Stimulated activated CD4-positive, alpha-beta T cell treated with anti-CD3 and anti-CD28 coated beads, Interleukin-1b, Interleukin-23, amount 100 ng/mL, for 24 hours (primary cell): ENCODE measurements at regions not wholly inside any gene's neighbourhood (a gene's known extent, or its start where the extent isn't known, plus 50 kb on each side); places are given as distances from the start of the nearest gene placed in this dataset.

Experiments
- DNase-seq, 4 experiments: peaks; one replicate each; pipeline ENCODE4 v3.0.0-alpha.2; 2020; ENCODE audit warnings: low read depth in 4 of 4, low spot score in 1 of 4

DNA sequence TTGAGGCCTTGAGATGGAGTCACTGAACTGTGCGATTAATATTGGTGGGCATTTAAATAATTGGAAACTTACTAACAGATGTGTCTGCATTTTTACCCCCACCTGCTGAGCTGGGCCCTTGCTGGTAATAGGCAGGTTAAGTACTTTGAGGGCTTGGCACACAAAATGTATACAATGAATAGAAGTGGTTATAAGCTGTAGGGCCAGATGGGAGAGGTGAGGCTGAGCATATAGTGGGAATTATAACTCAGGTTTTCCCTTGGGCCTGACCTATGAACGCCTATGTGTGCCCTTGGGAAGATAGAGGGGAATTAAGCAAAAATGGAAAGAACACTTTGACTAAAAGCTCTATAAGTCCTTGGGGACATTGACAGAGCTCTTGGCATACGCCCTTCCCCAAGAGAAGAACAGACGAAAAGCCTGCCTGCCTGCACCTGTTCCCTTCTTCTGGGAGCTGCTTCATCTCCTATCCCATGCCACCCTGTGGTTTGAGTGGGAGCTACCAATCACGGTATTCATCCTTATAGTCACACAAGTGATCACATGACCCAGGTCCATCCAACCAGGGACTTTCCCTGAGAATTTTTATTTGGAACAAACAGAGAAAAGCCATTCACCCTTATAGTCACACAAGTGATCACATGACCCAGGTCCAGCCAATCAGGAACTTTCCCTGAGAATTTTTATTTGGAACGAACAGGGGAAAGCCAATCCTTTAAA lies 260.7 kb upstream of the CSF3R start:
- DNase-seq: no peak

DNA sequence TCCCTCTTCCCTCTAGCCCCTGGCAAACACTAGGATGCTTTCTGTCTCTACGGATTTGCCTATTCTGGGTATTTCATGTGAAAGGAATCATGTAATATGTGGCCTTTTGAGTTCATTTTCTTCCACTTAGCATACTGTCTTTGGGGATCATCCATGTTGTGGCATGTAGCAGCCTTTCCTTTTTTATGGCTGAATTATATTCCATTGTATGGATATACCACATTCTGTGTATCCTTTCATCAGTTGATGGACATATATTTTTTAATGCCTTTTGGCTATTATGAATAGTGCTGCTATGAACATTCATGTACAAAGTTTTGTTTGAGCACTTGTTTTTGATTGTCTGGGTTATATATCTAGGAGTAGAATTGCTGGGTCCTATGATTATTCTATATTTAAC lies 258.4 kb upstream of the CSF3R start:
- DNase-seq: no peak

DNA sequence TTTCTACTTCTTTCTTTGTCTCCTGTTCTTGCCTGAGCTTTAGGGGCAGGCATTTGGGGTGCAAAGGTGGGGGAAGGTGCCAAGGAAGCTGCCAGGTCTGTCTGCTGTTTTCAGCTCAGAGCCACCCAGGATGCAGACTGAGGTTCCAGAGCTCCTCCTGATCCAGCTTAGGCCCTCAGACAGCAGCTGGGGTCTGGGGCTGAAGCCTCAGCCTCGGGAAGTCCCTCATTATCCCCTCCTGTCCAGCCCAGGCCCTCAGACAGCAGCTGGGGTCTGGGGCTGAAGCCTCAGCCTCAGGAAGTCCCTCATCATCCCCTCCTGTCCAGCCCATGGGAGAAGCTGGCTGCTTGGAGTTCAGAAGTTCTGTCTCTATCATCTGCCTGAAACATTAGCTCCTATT lies 257.7 kb upstream of the CSF3R start:
- no peak for DNase-seq

DNA sequence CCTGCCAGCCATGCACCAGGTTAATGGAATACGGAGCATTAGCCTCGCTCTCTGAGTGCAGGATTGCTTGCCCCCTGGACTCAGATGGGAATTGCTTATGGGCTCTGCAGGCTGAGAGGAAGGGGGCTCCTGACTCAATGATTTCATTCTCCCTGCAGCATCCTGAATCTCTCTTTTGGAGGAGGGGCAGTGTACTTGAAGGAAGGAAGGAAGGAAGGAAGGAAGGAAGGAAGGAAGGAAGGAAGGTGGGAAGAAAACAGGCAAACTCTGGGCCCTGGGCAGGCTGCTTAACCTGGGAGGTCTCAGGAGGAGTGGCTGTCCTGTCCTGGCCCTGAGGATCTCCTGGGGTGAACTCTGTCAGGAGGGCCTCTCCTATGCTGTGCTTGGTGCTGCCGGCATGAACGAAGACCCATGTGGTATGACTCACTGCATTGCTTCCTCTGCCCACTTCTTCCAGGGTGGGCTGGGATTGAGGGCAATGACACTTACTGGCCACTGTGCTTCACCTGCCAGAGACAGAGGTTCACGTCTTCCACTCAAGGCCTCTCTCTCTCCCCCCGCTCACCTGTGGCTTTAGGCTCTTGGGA lies 257.1 kb upstream of the CSF3R start:
- DNase-seq: no peak

DNA sequence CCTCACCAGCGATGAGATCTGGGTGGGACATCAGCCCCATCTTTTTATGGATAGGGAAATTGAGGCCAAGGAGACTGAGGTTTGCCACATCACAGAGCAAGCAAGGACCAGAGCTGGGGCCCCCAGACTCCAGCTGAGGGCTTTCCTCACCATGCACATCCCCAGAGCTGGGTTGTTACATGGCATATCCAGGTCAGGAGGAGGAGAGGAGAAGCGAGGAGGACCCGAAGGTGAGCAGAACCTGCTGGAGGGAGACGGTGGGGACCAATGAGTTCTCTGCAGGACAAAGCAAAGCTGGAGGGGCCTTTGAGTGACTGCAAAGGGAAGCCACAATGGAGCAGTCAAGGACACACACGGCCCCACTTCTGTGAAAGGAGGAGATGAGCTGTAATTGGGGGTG lies 255.5 kb upstream of the CSF3R start:
- DNase-seq: no peak

DNA sequence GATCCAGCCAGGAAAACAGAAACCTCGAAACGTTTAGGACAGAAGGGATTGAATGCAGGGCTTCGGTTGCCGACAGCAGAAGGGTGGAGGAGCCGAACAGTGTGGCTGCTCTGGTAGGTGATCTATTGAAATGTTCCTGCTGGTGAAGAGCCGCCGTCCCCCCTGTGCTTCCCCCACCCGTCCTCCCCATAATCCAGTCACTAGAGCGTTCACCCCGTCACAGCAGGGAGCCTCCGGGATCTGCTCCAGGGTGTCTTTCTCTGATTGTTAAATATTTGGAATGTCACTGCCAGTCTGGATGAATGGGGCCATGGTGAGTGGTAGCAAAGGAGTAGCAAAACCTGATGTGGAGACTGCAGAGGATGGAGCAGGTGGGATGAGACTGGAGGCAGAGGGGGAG lies 255.1 kb upstream of the CSF3R start:
- DNase-seq: no peak

DNA sequence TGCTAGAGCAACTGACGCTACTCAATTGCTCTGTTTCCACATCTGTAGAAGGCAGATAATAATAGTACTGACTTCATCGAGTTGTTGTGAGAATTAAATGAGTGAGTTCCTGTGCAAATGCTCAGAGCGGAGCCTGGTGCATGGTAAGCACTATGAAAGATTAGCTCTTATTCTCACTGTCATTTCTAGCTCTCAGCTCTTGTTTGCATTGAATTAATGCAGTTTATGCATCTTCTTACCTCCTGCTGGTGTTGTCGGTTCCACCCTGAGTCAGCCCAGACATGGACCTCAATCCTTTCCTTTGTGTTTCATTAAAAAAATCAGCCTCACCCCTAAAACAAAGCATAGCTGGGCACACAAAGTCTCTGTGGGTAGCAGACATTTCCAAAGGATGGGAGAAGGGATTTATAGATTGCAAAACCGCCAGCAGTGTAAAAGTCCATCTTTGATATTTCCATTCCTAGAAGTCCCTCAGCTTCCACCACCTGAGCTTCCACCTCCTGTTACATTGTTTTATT lies 254.4 kb upstream of the CSF3R start:
- DNase-seq: no peak

DNA sequence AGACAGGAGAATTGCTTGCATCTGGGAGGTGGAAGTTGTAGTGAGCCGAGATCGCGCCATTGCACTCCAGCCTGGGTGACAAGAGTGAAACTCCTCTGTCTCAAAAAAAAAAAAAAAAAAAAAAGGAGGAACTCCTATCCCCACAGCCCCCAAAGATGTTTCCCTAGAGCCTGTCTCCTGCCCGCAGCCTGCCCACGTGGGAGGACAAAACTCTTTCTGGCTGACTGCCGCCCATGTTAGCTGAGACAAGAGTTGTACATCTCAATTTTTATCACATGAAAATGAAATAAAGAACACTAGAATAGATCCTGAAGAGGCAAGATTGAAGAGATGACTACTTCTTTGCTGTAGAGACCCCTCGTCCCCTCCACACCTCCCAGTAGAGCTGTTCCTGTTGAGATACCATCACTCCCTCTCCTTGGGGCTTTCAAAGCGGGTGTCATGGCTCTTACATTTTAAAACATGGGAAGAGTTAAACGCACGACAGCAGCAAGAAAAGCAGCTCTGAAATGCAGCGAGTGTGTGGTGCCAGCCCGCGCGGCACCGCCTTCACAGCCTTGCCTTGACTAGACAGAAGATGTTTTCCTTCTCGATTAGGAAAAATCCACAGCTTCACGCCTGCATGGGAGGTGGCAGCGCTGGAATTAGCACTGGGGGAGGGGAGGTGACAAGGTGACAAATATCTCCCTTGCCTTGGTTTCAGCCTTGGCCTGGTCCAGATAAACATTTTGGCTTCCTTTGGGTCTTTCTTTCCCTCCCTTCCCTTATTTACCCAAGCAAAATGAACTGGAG lies 253.4 kb upstream of the CSF3R start:
- no peak for DNase-seq

DNA sequence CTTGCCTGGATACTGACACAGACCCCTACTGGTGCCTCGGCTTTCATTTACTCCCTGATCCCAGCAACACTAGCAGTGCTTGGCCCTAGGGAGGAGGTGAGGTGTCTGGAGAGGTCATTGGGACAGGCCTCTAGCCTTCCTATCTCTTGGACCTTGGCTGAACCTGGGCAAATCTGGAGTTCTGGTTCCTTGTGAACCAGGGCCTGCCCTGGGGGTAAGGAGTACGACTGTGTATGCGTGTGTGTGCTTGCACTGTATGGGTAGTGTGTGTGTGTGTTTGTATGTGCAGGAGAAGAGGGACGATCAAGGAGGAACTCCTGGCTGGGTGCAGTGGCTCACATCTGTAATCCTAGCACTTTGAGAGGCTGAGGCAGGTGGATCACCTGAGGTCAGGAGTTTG lies 252.7 kb upstream of the CSF3R start:
- DNase-seq: no peak

DNA sequence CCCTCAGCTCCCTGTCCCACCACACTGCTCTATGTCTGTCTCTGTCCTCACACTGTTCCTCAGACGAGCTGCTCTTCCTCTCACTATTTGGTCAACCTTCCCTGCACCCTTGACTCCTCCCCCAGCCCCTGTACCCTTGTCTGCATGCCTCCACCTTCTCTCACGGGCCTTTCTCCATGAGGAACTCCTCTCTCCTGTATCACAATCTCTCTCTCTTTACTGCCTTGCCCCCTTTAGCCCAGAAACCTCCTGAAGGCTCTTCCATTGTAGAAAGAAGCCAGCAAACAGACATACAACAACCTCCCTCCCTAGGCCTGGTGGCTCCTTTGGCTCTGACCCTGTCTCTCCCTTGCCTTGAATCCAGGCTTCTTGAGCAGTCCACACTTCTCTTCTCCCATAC lies 251.6 kb upstream of the CSF3R start:
- DNase-seq: no peak

DNA sequence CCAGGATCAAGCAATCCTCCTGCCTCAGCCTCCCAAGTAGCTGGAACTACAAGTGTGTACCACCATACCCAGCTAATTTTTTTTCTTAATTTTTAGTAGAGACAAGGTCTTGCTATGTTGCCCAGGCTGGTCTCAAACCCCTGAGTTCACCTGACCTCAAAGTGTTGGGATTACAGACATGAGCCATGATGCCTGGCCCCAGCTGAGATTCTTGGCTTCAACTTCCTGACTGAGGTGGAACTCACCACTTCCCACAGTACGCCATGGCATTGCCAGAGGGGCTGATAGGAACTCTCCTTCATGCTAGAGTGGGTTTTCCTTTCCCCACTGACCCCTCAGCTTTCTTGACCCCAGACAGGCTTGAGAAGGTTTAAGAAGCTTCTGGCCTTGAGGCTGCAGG lies 251.0 kb upstream of the CSF3R start:
- DNase-seq: no peak

DNA sequence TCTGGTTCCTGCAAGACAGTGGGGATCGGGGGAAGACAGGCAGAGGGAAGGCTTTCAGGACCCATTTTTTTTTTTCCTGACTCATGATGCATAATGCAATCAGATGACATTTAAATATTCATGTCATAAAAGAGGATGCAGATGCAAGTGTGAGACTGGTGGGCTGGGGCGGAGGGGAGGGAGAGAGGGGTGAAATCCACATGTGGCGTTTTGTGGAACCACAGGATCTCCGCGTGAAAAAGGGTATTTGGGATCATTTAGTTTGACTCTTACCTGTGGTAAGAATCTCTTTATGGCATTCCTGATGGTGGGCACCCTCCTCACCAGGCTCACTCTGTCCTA lies 249.3 kb upstream of the CSF3R start:
- no peak for DNase-seq

DNA sequence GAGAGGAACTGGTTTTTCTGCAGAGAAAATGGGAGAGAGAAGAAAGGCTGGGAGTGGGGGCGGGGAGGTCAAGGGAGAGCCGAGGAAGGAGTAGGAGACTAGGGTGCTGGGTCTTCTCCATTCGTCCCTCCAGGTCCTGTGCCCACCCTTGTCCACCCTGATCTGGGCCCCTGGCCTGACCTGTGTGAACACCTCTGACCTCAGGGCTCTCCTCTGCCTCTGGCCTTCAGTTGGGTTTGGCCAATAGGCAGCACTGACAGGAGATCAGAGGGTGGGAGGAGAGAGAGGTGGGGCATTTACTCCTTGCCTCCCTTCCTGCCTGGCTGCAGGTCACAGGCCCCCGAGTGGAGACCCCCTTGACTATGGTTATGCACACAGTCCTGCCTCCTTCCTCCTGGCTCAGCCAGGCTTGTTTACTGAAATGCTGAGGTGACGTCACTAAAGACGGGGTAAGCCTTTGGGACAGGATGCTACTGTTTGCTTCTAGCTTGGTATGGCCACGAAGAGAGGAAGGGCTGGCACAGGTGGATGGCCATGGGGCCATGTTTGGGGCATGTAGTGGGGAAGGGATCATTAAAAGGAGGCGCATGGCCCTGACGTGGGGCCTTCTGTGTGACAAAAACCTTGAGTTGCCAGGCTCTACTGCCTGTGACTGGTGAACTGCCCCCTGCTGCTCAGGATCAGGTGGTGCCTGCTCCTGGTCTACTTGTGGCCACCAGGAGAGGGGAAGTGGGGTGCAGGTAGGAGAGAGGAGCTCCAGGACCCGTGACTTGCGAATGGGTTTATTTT lies 248.7 kb upstream of the CSF3R start:
- no peak for DNase-seq

DNA sequence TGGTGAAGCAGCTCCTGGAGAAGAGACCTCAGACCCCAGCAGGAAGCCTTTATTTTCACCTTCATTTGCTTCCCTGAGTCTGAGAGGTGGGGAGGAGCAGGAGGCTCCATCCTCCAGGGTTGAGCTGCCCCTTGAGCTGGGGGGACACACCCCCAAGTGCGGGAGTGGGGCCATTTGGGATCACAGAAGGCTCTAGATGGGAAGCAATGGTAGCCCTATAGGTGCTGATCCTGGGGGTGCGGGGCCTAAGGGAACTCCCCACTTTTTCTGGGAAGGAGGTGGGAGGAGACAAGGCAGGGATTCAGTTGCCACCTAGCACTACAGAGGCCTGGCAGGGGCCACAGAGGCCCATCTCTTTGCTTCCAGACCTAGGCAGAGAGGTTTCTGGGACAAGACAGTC lies 247.9 kb upstream of the CSF3R start:
- no peak for DNase-seq

DNA sequence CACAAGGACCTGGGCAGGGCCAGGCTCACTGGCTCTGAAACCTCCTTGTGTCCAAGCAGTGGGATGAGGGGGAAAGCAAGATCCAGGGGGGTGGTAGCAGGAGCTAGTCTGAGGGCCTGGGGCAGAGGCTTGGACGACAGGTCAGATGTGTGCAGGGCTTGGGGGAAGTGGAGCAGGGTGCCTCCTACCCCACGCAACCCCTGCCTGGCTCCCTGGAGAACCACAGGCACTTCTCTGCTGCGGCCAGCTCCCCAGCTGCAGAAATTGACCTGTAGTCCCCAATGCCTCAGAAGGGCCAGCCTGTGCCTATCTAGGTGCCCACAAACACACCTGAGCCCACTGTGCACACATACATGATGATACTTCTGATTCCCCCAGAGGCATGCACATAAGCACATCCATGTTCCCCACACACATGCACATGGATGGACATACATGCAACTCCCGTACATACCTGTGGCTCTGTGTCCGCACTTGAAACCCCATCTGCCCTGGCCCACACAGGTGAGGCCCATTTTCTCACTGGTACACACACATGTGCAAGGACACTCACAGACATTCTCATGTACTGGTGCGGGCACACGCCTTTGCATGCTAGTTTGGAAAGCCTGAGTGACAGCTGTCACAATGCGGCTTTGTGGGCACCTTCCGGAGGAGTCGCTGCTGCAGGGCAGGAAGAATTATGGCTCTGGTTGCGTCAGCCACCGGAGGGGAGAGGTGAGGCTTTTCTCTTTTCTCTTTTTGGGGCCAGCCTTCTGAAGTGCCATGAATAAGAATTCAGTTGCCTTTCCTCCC lies 247.2 kb upstream of the CSF3R start:
- no peak for DNase-seq

DNA sequence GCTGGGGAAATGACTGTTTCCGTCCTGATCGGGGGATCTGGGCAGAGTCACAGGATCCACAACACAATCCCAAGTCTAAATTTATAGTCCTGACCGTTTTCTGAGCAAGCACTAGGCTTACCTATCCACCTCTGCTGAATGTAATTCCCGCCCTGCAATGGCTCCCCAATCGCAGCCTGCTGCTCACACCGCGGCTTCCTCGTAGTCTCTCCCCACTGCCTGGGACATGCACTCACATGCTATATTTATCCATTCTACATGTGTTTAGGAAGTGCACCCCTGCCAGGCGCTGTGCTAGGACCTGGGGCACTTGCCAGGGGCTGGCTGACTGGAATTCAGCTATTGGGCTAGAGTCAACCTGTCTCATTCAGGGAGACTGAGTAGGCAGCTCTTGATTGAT lies 246.6 kb upstream of the CSF3R start:
- no peak for DNase-seq

DNA sequence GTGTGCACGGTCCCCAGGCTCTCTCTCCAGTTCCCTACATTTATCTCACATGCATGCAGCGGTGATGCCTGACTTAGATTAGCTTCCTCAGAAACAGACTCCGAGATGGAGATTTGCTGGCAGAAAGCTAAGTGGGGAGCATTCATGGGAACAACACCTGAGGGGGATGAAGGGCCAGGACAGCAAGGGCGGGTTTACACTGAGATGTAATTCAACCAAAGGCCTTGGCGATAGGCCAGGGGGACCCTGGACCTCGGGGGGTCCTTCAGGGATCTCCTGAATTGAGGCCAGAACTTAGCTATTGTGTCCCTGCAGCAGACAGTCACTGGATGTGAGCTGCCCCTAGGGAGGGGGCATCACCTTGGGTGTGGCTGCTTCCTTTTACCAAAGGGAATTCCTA lies 246.1 kb upstream of the CSF3R start:
- no peak for DNase-seq

DNA sequence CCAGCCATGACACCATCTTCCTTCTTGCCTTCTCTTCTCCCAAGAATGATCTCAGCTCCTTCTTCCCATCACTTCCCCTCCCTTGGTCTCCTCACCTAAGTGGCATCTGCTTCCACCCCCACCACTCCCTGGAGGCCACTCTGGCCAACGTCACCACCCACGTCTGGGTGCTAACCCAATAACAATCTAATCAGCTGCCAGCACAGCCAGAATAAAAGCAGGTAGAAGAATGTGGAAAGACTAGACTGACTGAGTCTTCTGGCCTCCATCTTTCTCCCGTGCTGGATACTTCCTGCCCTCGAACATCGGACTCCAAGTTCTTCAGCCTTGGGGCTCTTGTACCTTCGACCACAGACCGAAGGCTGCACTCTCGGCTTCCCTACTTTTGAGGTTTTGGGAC lies 245.3 kb upstream of the CSF3R start:
- DNase-seq: no peak

DNA sequence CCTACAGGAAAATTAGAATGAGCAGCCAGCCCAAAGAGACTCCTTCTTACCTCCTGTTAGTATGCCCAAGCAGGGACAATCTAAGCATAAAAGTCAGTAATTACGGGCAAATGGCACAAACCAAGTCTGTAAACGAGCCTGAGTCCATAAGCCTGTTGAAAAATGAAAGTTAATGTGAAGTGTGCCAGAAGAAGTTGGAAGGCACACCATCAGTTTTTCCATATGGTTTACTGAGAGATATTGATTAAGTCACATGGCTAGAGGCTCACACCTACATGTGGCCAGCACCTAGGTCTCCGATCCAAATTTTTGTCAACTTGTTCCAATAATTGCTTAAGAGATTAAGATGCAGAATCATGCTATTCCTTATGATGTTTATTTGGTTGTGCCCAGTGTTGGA lies 242.4 kb upstream of the CSF3R start:
- no peak for DNase-seq

DNA sequence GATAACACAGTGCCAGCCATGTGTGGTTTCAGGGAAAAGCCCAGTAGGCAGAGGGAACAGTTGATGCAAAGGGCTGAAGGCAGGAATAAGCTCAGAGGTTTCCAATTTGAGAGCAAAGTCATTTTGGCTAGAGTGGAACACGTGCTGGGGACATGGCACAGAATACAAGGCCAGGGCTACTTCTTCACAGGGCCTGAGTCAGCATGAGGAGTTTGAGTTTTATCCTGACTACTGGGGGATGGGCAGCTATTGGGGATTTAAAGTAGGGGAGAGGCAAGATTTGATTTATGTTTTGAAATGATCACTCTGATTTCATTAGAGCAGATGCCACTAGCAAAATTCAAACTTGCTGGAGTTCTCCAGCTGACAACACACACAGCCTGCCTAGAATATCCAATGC lies 241.1 kb upstream of the CSF3R start:
- no peak for DNase-seq

DNA sequence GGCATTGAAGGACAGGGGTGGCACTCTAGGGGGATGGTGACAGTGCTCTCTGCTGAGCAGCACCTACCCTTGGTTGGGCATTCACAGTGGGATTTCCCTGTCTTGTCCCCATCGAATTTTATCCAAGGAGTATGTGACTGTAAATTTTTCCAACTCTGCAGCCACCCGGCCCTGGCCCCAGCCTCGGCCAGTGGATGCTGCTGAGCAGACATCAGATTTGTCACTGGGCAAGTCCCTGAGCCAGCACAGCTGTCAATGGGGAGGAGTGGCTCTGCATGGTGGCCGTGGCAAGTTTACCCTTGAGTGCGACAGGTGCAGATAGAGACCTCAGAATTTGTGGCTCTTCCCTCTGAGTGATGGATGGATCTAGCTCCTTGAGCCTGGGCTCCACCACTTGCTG lies 240.2 kb upstream of the CSF3R start:
- DNase-seq: no peak
